Astrocyte of the cerebellum (primary cell): ENCODE measurements at regions not wholly inside any gene's neighbourhood (a gene's known extent, or its start where the extent isn't known, plus 50 kb on each side); places are given as distances from the start of the nearest gene placed in this dataset.

Source experiments
- DNase-seq: peaks from one replicate; pipeline ENCODE4 v3.0.0-alpha.2; 2011; ENCODE audit warnings: low read depth
- H3K4me3 ChIP-seq: 2 replicates; pipeline ENCODE4 v1.5.1; 2011; ENCODE audit warnings: mild to moderate bottlenecking, low read depth, low read length, moderate library complexity
- in situ Hi-C: cut with HindIII; loops from 2 replicates; pipeline ENCODE4 v1.10.0; 2017; ENCODE audit warnings: low sequenced_read_pairs
- TF ChIP-seq, protein P1 (sequence below): IDR thresholded peaks from 2 replicates; pipeline ENCODE4 v1.5.1; 2012; ENCODE audit warnings: low read length, low read depth, moderate library complexity, mild to moderate bottlenecking; ENCODE audit errors: missing control alignments

DNA sequence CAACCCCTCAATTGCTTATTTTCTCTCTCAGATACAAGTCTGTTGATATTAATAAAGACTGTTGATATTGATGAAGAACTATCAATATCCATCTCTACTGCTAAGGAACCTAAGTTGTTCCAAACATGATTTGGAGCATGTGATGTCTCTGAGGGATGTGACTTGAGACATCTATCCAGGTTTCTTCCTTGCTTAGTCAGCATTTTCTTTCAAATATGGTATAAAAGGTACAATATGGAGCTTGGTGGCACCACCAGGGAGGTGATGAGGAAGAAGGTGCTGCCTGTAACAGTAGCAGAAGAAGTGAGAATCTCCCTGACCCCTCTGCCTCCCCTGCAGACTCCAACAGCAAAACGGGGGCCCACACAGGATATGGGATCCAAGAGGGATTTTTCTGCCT, 329.0 kb downstream of the MAF start:
- in situ Hi-C loops: no loop called here
- no peak overlapping the region for H3K4me3 ChIP-seq
- DNase-seq: no peak
- TF ChIP-seq, protein P1, sequence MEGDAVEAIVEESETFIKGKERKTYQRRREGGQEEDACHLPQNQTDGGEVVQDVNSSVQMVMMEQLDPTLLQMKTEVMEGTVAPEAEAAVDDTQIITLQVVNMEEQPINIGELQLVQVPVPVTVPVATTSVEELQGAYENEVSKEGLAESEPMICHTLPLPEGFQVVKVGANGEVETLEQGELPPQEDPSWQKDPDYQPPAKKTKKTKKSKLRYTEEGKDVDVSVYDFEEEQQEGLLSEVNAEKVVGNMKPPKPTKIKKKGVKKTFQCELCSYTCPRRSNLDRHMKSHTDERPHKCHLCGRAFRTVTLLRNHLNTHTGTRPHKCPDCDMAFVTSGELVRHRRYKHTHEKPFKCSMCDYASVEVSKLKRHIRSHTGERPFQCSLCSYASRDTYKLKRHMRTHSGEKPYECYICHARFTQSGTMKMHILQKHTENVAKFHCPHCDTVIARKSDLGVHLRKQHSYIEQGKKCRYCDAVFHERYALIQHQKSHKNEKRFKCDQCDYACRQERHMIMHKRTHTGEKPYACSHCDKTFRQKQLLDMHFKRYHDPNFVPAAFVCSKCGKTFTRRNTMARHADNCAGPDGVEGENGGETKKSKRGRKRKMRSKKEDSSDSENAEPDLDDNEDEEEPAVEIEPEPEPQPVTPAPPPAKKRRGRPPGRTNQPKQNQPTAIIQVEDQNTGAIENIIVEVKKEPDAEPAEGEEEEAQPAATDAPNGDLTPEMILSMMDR: no peak

DNA sequence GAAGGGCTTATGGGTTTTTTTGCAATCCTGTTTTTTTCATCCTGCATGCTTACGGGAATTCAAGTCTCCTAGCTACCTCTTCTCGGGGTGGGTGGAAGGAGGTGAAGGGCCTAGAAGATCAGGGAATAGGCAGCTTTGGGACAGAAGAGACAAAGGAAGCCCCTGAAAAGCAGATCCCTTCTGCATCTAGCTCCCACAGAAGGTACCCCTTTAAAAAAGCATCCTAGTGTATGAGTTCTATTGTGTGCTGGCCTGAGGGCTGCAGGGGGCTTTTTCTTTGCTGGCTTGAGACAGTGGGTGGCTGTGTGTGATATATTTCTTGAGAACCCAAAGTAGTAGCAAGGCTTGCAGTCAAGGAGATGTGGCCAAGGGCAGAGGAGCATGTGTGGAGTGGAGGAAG, 330.5 kb downstream of the MAF start:
- H3K4me3 ChIP-seq: no peak overlapping the region
- TF ChIP-seq, protein P1: no peak
- in situ Hi-C loops: no loop called here

DNA sequence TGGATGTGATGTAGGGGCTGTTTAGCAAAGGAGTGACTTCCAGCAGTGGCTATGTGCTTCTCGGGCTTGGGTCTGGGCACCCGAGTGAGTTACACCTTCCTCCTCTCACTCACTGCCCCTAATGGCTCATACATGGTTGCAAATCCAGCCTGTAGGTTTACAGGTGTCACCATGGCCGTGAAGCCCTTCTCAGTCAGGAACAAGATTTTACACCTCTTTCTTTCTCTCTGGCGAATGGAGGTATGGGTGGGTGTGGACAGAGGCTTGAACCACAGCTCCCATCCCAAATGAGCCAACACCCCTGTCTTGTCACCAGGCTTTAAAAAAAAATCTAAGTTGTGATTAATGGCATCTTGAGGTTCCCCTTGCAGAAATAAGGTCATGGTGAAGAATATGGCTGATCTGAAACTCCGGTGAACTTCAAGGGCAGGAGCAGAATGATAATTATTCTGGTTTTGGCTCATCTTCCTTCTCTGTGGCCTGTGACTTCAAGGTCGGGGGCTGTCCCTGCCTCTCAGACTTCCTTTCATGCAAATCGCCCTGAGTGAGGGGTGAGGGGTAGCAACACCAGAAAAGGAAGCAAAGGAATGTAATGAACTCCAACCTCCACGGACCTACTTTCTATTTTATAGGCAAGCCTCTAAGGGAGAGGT, 331.2 kb downstream of the MAF start:
- TF ChIP-seq, protein P1: no peak
- no peak overlapping the region for H3K4me3 ChIP-seq
- in situ Hi-C loops: no loop called here
- no peak for DNase-seq

More for the DNA sequence above, 330.5 kb downstream of the MAF start:
- no peak for DNase-seq

DNA sequence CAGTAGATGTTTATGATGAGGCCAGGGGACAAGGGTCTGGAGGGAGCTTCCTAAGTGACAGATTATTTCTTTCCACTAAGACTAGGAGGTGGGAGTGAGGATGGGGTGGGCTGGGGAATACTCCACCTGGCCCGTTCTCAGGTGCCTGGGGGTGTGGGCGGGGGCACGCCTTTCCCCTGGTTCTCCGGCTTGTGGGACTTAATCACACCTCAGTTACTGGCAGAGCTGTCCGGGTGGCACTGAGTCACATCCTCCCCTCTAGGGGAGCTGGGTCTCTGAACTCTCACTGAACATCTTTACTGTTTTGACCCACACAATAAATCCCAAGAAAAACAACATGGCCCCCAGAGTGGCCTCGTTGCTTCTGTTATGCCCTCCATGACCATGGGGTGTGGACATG, 332.8 kb downstream of the MAF start:
- no peak for DNase-seq
- TF ChIP-seq, protein P1: no peak
- in situ Hi-C loops: no loop called here
- no peak overlapping the region for H3K4me3 ChIP-seq

DNA sequence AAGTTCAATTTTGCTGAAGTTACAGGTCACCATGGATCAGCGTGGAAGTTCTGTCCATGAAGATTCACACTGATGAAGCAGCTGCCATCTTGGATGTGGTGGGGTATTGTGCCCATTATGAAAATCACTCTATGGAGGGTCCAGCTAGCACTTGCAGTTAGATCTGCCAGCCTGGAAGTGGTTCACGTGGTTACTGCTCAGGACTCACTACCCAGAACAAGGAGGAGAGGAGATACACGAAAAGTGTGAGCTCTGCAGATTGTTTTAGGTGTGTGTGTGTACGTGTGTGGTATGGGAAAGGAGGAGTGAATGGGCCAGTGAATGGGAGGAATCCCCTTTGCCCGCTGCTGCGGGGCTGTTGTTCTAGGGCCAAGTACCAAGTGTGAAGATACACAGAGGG, 333.4 kb downstream of the MAF start:
- TF ChIP-seq, protein P1: no peak
- DNase-seq: no peak
- no peak overlapping the region for H3K4me3 ChIP-seq
- in situ Hi-C loops: no loop called here

DNA sequence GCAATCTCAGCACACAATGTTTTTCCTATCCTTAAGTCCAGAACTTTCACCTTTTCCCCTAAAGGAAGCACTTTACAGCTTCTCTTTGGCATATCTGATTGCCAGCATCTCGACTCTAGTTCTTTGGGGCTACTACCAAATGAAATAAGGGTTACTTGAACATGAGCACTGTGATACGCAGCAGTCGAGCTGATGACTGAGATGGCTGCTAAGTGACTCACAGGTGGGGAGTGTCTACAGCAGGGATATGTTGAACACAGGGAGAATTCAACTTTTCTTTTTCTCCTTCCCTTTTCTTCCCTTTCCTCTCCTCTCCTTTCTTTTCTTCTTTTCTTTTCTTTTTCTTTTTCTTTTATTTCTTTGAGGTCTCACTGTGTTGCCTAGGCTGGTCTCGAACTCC, 334.8 kb downstream of the MAF start:
- H3K4me3 ChIP-seq: no peak overlapping the region
- TF ChIP-seq, protein P1: no peak
- in situ Hi-C loops: no loop called here
- DNase-seq: no peak

DNA sequence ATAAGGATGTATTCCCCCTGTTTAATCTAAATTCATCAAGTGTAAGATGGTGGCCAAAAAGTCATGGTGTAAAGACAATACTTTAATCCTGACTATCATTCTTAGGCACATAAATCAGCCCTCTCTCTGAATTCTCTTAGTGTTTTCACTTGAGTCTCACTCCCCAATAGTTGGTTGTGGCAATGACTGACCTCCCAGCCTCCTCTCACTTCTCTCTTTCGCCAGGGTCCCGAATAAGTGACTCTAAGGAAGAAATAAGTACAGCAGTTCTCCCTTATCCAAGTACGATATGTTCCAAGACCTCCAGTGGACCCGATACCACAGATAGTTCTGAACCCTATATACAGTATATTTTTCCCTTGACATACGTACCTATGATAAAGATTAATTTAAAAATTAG, 335.3 kb downstream of the MAF start:
- in situ Hi-C loops: no loop called here
- DNase-seq: no peak
- no peak overlapping the region for H3K4me3 ChIP-seq
- TF ChIP-seq, protein P1: no peak
